ENCODE measurements at regions not wholly inside any gene's neighbourhood (a gene's known extent, or its start where the extent isn't known, plus 50 kb on each side); places are given as distances from the start of the nearest gene placed in this dataset.

DNA sequence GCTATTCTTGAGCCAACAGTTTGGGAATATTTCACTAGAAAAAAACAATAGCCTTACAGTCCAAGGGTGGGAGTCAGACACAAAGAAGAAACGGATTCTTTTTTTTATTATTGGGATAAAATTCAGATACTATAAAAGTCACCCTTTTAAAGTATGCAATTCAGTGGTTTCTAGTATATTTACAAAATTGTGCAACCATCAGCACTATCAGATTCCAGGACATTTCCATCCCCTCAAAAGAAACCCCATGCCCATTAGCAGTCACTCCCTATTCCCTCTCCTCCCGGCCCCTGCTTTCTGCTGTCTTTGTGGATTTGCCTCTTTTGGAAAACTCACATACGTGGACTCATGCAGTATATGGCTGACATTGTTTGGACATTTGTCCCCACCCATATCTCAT lies 134.4 kb downstream of the C16orf95 start:
- no peak for DNase-seq (ENCODE audit: low read depth)

DNA sequence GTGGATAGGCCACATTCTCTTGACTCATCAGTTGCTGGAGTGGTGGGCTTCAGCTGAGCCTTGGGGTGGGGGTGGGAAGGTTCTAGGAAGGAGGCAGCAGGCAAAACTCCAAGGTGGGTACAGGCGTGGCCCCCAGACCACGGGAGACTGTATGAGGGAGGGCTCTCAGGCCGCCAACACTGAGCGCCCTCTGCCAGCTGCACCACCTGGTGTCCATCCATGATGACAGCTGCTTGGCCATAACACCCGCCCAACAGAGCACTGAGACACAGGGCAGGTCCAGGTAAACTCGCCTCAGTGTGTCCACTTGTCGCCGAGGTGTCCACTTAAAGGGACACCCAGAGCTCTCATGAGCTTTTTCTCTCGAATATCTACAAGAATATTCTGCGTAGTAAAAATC lies 133.5 kb downstream of the C16orf95 start:
- DNase-seq (ENCODE audit: low read depth), result no peak

DNA sequence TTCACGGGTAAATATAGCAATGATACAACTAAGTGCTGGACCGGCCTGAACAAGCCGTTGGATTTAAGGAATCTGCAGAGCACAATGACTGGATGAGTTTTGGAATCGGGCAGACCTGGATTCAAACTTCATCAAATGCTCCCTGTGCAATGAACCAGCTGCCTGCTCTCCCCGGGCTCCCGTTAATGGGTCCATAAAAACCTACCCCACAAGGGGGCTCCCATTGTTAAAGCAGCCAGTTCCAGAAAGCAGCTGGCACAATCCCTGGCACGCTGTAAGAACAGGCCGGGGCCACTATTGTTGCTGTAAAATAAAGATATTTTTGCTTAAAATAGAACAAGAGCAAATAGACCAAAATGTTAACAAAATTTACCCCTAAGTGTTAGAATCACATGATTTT lies 131.9 kb downstream of the C16orf95 start:
- no peak for DNase-seq (ENCODE audit: low read depth)

DNA sequence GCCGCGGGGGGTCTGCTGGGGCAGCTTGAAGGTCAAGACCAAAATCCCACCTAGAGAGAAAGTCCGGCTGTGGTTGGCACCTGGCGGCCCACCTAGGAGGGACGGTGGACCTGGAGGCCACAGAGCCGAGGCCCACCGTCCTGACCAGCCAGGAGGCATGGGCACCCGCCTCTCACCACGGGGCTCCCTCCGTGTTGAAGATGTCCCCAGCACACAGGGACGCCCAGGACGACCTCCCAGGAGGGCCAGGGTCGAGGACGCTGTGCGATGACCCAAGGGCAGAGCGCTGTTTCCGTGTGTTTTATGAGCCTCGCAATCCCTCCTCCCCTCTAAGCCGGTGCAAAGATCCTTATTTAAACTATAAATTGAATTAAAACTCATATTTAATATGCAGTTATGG lies 131.2 kb downstream of the C16orf95 start:
- no peak for DNase-seq (ENCODE audit: low read depth)

DNA sequence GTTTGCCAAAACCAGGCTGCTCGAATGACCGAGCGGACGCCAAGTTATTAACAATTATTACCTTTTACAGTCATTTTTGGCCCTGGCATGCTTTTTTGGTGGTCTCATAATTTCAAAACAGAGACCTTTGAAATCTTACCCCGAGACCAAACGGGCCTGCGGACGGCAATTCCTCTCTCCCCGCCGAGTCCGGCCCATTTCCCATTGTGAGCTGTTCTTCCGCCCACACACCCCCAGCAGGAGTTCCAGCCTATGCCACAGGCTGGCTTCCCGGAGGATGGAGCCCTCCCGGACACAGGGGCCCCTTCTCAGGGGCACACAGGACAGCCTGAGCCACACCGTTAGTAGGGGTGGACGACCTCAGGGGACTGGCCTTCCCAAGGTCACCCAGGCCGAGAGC lies 130.7 kb downstream of the C16orf95 start:
- no peak for DNase-seq (ENCODE audit: low read depth)

DNA sequence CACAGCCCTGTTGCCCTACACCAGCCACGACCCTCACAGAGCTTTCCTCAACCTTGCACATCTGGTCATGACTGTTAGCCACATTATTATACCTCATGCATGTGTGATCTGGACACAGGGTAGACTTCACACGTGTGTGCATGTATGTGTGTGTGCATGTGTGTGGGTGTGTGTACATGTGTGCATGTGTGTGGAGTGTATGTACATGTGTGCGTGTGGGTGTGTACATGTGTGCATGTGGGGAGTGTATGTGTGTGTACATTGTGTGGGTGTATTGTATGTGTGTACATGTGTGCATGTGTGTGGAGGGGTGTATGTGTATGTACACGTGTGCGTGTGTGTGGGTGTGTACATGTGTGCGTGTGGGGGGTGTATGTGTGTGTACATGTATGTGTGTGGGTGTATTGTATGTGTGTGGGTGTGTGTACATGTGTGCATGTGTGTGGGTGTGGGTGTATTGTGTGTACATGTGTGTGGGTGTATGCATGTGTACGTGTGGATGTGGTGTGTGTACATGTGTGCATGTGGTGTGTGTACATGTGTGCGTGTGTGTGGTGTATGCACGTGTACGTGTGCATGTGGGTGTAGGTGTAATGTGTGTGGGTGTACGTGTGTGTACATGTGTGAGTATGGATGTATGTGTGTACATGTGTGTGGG lies 130.2 kb downstream of the C16orf95 start:
- DNase-seq (ENCODE audit: low read depth), result no peak

DNA sequence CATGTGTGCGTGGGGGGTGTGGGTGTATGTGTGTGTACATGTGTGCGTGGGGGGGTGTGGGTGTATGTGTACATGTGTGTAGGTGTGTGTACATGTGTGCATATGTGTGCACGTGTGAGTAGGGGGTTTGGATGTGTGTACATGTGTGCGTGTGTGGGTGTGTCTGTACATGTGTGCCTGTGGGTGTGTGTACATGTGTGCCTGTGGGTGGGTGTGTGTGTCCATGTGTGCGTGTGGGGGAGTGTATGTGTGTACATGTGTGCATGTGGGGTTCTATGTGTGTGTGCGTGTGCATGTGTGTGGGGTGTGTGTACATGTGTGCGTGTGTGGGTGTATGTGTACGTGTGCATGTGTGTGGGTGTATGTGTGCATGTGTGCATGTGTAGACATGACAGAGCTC lies 129.1 kb downstream of the C16orf95 start:
- no peak for DNase-seq (ENCODE audit: low read depth)

DNA sequence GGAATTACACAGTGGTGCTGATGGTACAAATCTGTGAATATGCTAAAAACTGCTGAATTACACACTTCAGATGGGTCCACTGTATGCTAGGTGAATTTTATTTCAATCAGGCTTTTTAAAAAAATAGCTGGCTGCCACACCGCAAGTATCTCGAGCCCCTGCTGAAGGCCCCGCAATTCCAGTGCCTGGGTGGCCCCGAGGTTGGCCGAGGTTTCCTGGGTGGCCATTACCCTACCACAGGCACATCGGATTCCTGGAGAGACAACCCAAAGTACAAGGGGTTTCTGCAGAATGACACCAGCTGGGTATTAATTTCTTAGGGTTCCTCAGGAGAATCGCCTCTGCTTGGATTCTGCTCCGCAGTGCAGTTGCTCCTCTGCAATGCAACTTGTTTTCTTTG lies 127.8 kb downstream of the C16orf95 start:
- no peak for DNase-seq (ENCODE audit: low read depth)

DNA sequence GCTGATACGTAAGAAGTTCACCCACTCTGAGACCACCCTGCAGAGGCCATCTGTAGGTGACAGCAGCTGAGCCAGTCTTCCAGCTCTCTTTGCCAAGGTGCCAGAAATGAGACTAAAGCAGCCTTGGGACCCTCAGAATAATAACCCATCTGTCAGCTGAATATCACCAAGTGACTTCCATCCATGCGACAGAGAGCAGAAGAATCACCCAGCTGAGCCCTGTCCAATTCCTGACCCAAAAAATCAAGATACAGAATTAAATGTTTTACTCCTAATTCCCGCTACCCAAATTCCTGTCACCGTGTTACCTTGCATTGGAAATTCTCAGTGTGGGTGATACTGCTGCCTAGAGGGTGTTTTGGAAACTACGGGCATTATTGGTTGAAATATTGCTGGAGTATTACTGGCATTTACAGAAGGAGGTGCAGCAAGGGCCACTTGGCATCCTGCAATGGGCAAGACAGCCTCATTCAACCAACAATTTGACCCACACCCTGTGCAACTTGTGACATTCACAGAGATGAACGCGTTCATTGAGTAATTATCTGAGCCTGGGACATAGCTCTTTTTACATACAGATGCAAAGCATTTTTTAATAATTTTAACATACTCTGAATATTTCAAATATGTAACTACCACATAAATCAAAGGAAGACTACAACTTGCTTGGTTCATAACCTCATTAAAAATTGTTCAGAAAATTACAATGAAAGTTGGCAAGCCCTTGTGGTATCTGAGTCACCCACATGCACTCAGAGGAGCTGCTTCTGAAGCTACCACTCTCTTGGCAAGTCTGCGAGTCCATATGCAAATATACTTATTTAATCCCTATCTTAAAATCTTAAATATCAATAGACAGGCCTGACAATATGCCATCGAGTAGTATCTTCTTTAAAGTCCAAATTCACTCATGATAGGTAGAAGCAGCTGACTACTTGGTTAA lies 126.6 kb downstream of the C16orf95 start:
- DNase-seq (ENCODE audit: low read depth), result no peak

DNA sequence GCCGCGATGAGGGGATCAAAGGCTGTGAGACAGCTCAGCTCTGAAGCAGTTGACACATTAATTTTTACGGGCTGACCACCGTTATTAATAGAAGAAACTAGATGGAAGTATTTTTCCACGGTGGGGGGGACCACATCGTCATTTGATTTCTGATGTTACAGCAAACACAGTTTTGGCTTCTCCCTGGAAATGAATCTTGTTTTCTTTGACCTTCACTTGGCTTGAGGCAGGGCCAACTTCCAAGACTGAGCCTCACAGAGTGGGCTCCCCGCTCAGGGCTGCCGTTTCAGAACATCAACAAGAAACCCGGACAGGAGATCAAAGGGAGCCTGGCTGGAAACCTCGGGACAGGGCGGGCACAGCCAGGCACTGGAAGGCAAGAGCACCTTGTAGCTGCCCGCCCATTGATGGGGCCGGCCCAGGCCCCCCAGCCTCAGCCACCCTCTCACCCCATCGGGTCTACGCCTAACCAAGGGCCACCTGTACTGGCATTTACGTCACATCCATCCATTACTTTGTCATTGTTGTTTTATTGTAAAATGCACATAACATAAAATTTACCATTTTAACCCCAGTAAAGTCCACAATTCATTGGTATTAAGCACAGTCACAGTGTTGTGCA lies 124.6 kb downstream of the C16orf95 start:
- DNase-seq (ENCODE audit: low read depth), result no peak

DNA sequence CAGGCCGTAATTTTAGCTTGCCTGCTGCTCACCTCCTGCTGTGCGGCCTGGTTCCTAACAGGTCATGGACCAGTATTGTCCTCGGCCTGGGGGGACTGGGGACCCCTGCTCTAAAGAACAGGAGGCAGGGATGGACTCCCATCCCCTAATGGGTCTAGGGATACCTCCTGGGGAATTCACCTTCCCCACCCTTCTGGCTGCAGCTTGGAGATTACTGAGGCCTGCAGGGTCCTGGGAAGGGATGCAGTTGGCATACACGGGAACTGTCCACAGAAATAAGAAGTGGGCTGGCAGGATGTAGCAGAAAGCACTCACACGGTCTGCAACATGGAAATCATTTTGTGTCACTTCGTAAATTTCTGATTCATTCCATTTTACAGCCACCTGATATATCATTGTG lies 123.0 kb downstream of the C16orf95 start:
- DNase-seq (ENCODE audit: low read depth), result no peak

DNA sequence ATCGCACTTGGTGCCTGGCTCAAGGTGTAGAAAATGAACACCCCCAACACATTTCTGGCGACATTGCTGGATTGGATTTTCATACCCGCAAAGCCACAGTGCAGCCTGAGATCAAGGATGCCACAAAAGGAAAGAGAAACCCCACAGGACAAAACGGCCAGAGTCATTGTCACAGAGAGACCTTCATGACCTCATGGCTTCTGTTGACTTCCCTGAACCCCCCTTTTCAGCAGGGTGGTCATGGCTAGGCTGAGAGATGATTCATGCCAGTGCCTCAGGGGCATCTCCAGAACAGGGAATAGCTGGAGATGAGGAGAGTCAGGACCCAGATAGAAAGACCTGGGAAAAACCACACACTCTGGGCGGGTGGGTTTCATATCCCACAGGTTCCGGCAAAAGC lies 122.0 kb downstream of the C16orf95 start:
- no peak for DNase-seq (ENCODE audit: low read depth)

DNA sequence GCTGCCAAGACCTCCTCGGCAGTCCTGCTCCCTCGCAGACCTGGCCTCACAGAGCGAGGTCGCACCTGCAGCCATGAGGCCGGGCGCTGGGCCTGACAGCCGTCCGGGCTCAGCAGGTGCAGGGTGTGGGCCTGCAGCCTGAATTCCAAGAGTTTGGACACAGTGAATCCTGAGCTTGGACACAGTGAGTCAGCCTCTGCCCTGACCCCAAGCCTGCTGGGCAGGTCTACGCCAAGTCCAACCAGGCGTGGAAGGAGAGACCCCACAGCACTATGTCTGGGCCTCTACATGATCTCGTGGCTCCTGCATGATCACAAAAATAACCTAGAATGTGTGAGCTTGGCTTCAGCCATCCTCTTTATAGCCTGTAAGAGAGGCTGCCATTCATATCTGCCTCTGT lies 121.0 kb downstream of the C16orf95 start:
- DNase-seq (ENCODE audit: low read depth), result no peak

DNA sequence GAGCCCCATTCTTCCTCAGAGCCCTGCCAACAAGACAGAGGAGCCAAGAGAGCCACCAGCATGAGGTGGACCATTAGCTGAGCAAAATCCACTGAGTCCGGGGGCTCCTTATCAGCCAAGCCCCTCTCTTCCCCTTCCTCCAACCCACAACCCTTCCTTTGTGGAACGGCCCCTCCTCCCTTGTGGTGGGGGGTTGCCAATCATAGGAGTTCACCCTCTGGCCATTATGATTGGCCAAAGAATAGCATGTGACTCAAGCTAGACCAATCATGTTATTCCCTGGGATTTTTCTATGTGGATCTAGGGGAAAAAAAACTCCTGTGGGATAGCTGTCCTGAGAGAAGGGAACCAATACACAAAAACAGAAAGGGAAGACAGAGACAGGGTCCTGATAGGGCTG lies 120.5 kb downstream of the C16orf95 start:
- DNase-seq (ENCODE audit: low read depth), result no peak

DNA sequence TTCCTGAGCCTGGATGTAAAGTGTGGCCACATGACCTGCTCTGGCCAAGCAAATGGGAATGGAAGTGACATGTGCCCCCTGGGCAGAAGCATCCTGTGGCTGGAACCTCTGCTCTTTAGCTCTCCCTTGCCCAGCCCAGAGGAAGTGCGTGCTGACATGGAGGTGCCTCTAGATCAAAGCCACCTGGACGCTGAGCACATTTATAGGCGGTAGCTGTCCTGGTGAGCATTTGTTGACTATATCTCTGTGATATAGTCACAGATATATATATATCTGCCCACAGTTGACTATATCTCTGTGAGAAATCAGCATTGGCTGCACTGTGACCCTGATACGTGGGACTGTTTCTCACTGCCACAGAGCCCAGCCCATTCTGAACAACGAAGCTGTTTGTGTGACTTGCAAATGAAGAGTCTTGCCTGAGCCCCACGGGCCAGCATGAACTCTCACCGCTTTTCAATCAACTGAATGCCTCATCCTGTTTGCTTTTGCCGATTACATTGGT lies 118.8 kb downstream of the C16orf95 start:
- DNase-seq (ENCODE audit: low read depth), result no peak

DNA sequence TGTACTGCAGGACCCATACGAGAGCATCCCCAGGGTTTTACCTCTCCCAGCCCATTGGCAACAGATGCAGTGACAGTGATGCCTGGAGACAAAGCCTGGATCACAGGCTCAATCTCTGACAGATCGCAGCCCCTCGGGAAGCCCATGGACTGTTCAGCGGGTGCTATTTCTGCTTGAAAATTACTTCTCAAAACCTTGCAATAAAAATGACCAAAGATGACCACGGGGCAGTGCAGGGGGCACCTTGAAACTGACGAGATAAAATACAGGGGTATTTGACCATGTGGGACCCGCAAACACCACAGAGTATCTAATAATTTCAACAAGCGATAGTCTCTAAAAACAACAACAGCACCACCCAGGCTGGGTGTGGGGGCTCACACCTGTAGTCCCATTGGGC lies 118.3 kb downstream of the C16orf95 start:
- DNase-seq (ENCODE audit: low read depth), result no peak

DNA sequence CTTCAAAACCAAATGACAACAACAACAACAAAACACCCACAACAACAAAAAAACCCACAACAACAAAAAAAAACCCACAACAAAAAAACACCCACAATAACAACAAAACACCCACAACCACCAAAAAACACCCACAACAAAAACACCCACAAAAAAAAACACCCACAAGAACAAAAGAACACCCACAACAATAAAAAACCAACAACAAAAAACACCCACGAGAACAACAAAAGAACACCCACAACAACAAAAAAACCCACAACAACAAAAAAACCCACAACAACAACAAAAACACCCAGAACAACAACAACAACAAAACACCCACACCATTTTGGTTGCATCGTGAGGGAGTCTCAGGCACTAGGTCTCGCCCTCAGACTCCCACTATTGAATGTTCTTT lies 117.8 kb downstream of the C16orf95 start:
- DNase-seq (ENCODE audit: low read depth), result no peak

DNA sequence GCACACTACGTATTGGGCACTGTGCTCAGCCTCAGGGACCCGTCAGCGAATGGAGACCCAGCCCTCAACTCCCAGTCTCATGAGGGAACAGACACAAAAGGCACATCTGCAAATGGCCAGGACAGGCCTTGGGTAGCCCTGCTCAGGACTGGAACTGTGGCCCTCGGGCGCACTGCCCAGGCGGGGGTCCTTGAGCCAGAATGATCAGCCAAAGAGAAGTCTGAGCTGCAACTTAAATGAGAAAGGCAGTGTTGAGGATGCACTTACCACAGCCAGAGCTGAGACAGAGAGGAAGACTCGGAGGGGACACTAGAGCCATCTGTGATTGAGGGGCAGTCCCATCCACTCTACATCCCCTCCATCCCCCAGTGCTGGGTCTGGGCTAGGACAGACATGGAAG lies 117.3 kb downstream of the C16orf95 start:
- DNase-seq (ENCODE audit: low read depth), result no peak

DNA sequence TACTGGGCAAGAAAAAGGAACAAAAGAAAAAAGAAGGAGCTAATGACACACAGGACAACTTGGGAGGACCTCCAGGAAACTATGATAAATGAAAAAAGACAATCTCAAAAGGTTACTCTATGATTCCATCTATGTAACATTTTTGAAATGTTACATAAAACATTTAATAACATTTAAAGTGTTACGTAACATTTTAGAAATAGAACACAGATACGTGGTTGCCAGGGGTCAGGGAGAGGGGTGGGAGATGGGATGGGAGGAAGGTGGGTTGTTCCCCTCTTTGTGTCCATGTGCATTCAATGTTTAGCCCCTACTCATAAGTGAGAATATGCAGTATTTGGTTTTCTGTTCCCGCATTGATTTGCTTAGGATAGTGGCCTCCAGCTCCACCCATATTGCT lies 116.6 kb downstream of the C16orf95 start:
- DNase-seq (ENCODE audit: low read depth), result no peak

DNA sequence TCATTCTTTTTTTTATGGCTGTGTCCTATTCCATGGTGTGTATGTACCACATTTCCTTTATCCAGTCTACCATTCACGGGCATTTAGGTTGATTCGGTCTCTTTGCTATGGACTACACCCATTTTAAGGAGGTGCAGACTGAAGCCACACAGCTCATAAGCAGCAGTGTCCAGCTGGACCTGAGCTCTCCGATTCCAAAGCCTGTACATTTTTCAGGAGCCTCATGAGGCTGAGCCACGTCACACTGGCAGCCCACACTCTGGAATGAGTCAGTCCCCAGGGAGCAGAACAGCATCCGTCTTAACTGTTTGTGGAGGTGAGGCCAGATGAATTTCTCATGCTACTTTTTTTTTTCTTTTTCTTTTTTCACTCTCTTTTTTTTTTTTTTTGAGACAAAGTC lies 116.1 kb downstream of the C16orf95 start:
- DNase-seq (ENCODE audit: low read depth), result peak; percentile 99

DNA sequence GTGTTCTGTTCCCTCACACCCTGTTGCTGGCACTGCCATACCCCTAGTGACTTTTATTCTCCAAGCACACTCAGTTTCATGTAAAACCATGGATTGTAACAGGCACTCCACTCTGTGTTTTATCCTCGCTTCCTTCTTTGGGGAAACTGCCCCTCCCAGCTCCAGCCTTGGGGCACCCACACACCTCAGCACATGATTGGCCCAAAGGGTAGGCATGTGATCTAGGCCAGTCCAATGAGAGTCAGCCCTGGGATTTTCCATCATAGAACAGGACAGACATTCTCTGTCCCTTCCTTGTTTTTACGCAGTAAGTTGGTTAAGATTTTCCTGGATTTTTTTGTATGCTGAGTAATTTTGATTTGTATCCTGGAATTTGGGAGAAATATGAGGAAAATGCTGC lies 115.4 kb downstream of the C16orf95 start:
- DNase-seq (ENCODE audit: low read depth), result no peak

DNA sequence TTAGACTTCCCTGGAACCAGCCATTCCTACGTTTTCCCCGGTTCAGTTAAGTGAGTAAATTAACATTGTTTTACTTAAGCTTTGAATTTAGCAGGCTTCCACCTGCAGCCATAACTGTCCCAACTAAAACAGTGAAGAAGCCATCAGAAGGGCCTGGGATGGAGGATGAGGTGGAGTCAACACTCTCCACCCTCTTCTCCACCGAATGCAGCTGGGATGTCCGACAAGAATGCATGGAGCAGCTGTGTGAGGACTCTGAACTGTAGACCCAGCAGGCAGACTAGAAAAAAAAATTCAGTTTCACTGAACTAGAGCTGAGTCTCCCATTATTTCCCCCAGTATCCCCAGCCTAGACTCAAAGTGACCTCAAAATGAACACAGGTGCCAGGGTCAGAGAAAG lies 114.8 kb downstream of the C16orf95 start:
- no peak for DNase-seq (ENCODE audit: low read depth)

DNA sequence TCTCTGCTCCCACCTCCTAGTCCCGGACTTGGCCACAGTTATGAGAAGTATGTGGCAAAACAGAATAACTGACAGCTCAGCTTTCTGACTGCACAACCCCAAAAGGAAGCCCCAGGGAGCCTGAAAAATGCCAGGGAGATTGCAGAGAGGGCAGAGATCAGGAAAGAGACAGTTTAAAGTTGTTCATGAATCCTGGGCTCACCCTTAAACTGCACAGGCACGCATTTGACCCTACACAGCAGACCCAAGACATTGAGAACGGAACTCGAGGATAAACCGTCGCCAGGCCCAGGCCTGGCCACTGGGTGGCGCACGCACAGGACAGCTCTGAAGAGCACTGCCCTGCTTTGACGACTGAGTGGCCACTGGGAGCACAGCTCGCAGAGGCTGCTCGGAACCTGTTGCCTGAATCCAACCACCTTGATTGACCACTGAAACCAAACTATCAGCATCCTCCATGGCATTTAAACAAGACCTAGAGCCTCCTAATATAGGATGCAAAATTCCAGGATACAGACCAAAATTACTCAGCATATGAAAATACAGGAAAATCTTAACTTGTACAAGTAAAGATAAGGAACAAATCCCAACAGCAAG lies 114.0 kb downstream of the C16orf95 start:
- peak; percentile 88 for DNase-seq (ENCODE audit: low read depth)

All from stromal cell of bone marrow (primary cell).